ENCODE measurements at regions not wholly inside any gene's neighbourhood (a gene's known extent, or its start where the extent isn't known, plus 50 kb on each side); places are given as distances from the start of the nearest gene placed in this dataset.

- TF ChIP-seq POLR2A (IDR thresholded peaks at IDR 0.05; ENCODE audit: low read depth, low read length), result no peak
- no peak for TF ChIP-seq POLR2AphosphoS5 (IDR thresholded peaks at IDR 0.05; ENCODE audit: low read depth, low read length)
- no peak for TF ChIP-seq PAX5 (IDR thresholded peaks at IDR 0.05; ENCODE audit: insufficient read depth, low read length, severe bottlenecking)
- TF ChIP-seq TAF1 (IDR thresholded peaks at IDR 0.05; ENCODE audit: low read depth, low read length), result no peak
- no peak for TF ChIP-seq POU2F2 (IDR thresholded peaks at IDR 0.05; ENCODE audit: low read depth, low read length)
- TF ChIP-seq SPI1 (IDR thresholded peaks at IDR 0.05; ENCODE audit: low read depth, low read length), result no peak
Observed at GRCh38 chr6:169845426-169846285, 94.2 kb downstream of the ERMARD start.
